Adipocyte (in vitro differentiated cells): ENCODE measurements at regions not wholly inside any gene's neighbourhood (a gene's known extent, or its start where the extent isn't known, plus 50 kb on each side); places are given as distances from the start of the nearest gene placed in this dataset.
A peak's percentile ranks its signal among the peaks of the same experiment; 100 is the strongest.

Experiments used
- DNase-seq: peaks from one replicate; pipeline ENCODE4 v3.0.0-alpha.2; 2015; ENCODE audit warnings: low read depth
- H3K27me3 ChIP-seq: replicated peaks from 2 replicates; pipeline ENCODE4 v1.7.0; 2013; ENCODE audit warnings: mild to moderate bottlenecking, low read length, moderate library complexity; ENCODE audit not compliant: control insufficient read depth, insufficient read depth
- H3K36me3 ChIP-seq: 2 replicates; pipeline ENCODE4 v1.7.0; 2013; ENCODE audit warnings: low read length, mild to moderate bottlenecking, moderate library complexity; ENCODE audit not compliant: control insufficient read depth, insufficient read depth, severe bottlenecking
- H3K4me1 ChIP-seq: 2 replicates; pipeline ENCODE4 v1.7.0; 2013; ENCODE audit warnings: mild to moderate bottlenecking, low read length, moderate library complexity; ENCODE audit not compliant: control insufficient read depth, insufficient read depth
- H3K4me3 ChIP-seq: 2 replicates; pipeline ENCODE4 v1.7.0; 2013; ENCODE audit warnings: mild to moderate bottlenecking, low read length, moderate library complexity
- H3K9ac ChIP-seq: 2 replicates; pipeline ENCODE4 v1.7.0; 2013; ENCODE audit warnings: mild to moderate bottlenecking, low read length, moderate library complexity
- H3K9me3 ChIP-seq: 2 replicates; pipeline ENCODE4 v1.7.0; 2013; ENCODE audit warnings: mild to moderate bottlenecking, low read length, moderate library complexity; ENCODE audit not compliant: control insufficient read depth

DNA sequence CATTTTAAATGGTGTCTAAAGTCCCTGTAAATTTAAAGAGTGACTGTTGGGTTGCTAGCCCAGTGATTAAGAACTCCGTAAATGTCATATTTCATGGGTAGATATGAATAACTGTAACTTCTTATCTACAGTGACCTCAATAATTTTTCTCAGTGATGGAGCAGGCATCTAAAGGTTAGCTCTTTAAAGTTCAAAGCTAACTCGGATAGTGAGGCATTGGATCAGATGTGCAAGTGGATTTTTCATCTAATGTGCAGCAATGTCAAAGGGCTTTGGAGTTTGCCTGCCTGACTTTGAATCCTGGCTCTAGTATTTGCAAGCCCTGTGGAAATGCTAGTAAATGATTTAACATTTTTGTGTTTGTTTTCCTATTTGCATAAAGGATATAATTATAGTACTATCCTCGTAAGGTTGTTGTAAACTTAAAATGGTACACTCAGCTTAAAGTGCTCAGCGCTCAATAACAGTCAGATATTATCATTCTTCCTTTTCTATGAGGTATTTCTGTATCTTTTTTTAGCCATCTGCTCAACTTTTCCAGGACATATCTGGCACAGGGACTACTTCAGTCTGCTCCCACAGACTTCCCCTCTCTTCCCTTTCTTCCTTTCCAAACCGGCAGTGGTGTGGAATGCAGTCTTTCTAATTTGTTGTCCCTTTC lies 163.7 kb upstream of the ELL2 start:
- no peaks in the 10 kb centered on the region for H3K36me3 ChIP-seq
- peak; percentile 30 for DNase-seq
- peak overlapping the region; percentile 67 for H3K4me3 ChIP-seq
- no peaks in the 10 kb centered on the region for H3K27me3 ChIP-seq
- H3K9ac ChIP-seq = peak overlapping the region; percentile 70
- H3K9me3 ChIP-seq = no peaks in the 10 kb centered on the region
- peaks cover 23% of the 10 kb centered on the region for H3K4me1 ChIP-seq

DNA sequence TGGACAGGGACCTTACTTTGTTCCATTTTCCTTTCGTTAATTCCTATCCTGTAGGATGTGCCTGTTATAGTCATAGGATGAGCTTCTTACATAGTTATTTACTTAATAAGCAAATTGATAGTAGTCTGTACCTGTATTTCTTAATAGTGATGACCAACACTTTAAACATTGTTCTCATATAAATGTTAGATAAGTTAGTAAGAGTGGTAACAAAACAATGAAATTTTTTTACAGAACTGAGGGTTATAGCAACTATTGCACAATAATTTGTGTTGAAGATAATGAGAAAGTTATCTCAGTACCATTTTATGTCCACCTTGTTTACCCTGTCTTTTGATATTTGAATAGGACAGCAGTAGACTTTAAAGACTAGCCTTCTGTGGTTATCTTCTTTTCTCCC lies 162.9 kb upstream of the ELL2 start:
- Histone ChIP-seq H3K27me3 (no peaks in the 10 kb centered on the region), H3K9me3 (no peaks in the 10 kb centered on the region), H3K4me1 (peaks cover 23% of the 10 kb centered on the region), H3K36me3 (no peaks in the 10 kb centered on the region), H3K9ac (no peak overlapping the region), H3K4me3 (no peak overlapping the region)
- no peak for DNase-seq

DNA sequence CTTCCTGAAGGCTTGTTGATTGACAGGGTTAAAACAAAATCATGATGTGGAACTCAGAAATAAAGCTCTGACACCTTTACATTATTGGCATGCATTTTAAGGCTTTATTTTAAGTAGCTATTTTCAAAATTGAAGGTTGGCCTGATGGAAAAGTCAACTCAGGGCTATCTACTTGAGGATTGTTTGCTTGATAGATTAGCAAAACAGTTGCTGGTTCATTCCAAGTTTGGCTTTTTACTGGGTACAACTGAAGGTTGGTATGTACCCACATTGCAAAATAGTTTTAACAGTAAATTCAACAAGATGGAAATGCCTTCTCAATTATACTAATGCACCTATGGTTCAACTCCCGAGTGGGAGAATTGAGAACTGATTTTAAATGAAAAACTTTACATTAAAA lies 161.8 kb upstream of the ELL2 start:
- no peak for DNase-seq
- H3K27me3 ChIP-seq = no peaks in the 10 kb centered on the region
- H3K9ac ChIP-seq = no peak overlapping the region
- no peaks in the 10 kb centered on the region for H3K9me3 ChIP-seq
- H3K36me3 ChIP-seq = no peaks in the 10 kb centered on the region
- peaks cover 28% of the 10 kb centered on the region for H3K4me1 ChIP-seq
- no peak overlapping the region for H3K4me3 ChIP-seq

DNA sequence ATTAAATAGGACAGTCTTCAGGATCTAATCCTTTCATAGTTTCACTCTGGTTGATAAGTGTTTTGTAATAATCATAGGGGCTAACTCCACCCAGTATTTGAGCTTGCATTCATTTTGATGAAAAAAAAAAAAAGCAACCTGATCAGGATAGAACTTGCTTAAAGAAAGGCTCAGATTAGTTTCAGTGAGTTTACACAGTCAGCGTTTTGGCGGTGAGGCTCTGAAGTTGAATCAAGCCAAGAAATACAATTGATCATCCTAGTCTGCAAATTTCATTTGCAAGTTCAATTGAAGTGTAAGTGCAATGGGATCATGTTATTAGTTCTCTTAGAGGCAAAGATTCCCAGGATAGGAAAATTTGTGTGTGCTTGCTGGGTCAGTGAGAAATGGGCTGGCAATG lies 159.7 kb upstream of the ELL2 start:
- Histone ChIP-seq H3K9me3 (no peaks in the 10 kb centered on the region), H3K27me3 (no peaks in the 10 kb centered on the region), H3K9ac (no peak overlapping the region), H3K4me3 (no peak overlapping the region), H3K4me1 (peaks cover 25% of the 10 kb centered on the region), H3K36me3 (no peaks in the 10 kb centered on the region)
- DNase-seq = no peak

DNA sequence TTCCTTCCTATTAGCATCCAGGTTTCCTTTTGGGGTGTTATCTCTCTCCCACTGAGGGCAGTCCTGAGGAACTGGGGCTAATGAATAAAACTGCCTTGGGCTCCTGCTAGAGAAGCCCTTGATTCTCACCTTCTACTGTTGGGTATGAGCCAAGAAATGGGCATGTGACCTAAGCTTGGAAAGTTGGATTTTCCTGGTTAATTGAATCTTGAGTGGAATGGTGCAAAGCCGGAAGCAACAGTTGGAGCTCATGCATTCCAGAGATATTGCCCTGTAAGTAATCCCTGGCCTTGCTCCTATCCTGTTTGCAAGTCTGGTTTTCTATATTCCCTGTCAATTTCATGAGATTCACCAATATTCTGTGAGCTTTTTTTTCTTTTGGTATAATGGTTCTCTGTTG lies 158.5 kb upstream of the ELL2 start:
- Histone ChIP-seq H3K4me1 (peaks cover 19% of the 10 kb centered on the region), H3K27me3 (no peaks in the 10 kb centered on the region), H3K4me3 (no peak overlapping the region), H3K36me3 (no peaks in the 10 kb centered on the region), H3K9ac (no peak overlapping the region), H3K9me3 (no peaks in the 10 kb centered on the region)
- DNase-seq = no peak

DNA sequence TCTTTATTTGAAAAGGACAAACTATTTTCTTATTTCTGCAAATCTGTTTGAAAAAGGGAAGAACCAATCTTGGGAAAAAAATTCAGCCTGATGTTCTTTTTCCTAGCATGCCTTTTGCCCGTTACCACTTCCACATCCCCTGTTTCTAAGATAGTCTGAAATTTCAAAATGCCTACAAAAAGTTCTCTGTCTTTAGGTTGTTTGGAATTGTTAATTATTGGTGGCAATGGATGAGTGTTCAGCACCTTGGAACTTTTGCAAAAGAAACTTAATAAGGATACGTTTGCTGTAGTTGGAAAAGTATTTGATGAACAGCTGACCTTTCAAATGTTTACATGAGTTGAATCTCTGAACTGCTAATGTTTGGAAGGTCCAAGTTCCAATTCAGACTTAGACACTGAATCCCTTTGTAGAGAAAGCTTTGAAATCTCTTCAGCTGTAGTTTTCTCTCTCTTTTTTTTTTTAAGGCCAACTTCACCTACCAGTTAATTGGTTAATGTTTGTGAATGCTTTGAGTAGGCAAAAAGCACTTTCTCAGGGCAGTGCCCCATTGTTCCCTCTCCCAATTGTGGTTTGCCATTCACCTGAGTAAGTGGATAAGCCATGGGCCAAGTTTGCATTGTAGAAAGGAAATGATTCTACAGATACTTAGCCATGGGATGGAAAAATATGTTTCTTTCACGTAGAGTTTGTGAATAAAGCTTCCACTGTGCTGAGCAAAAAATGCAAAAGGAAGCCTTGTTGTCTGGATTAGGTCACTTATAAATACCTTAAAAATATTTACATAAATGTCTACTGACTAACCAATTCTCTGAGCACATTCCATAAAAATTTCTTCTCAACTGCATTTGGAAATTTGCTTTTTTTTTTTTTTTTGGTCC lies 156.4 kb upstream of the ELL2 start:
- peaks cover 29% of the 10 kb centered on the region for H3K4me1 ChIP-seq
- no peaks in the 10 kb centered on the region for H3K36me3 ChIP-seq
- no peak overlapping the region for H3K4me3 ChIP-seq
- H3K9ac ChIP-seq = no peak overlapping the region
- DNase-seq = peak; percentile 52
- no peaks in the 10 kb centered on the region for H3K9me3 ChIP-seq
- no peaks in the 10 kb centered on the region for H3K27me3 ChIP-seq

DNA sequence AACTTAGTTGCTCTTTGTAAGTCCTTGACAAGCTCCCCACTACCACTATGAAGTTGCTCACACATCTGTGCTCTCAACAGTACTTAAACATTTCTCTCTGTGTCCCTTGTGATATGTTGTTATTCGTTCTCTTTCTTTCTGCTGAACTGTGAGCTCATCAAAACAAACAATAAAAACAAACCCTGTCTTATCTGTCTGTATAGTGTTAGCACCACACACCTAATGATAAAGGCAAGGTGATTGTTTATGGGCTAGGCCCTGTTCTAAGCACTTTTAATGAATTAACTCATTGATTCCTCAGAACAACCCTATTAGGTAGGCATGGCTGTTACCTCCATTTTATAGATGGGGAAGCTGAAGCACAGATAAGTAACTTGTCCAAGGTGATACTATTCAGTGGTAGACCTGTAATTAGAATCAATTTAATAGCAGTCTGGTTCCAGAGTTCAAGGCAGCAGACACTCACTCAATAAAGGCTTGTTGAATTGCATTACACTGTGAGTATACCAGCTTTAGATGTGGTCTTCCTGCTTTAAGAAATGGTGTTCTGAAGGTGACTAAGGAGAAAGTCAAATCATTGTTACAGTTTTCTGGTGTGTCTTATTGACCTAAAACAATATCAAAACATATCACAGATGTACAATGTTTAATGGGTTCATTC lies 153.6 kb upstream of the ELL2 start:
- Histone ChIP-seq H3K4me1 (peaks cover 29% of the 10 kb centered on the region), H3K9ac (no peak overlapping the region)

DNA sequence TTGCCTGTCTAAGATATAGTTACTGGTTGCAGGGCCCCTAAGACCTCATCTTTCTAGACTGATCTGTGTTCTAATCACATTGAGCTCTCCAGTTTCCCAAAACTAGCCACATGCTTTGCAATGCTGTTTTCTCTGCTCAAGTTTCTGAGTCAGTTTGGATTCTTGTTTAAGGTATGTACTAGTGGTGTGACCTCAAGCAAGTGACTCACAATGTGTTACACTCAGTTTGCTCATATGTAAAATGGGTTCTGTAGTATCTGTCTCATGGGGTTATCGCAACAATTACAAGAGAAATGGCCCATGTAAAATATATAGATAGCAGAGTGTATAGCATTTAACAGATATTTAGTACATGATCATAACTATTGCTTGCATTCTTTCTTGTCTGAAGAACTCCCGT lies 153.1 kb upstream of the ELL2 start:
- Histone ChIP-seq H3K4me1 (peaks cover 29% of the 10 kb centered on the region), H3K9ac (no peak overlapping the region), H3K4me3 (no peak overlapping the region), H3K9me3 (no peaks in the 10 kb centered on the region), H3K27me3 (no peaks in the 10 kb centered on the region), H3K36me3 (no peaks in the 10 kb centered on the region)
- peak; percentile 29 for DNase-seq

More for the DNA sequence above, 153.6 kb upstream of the ELL2 start:
- H3K36me3 ChIP-seq = no peaks in the 10 kb centered on the region
- no peak overlapping the region for H3K4me3 ChIP-seq
- no peaks in the 10 kb centered on the region for H3K27me3 ChIP-seq
- H3K9me3 ChIP-seq = no peaks in the 10 kb centered on the region
- no peak for DNase-seq

DNA sequence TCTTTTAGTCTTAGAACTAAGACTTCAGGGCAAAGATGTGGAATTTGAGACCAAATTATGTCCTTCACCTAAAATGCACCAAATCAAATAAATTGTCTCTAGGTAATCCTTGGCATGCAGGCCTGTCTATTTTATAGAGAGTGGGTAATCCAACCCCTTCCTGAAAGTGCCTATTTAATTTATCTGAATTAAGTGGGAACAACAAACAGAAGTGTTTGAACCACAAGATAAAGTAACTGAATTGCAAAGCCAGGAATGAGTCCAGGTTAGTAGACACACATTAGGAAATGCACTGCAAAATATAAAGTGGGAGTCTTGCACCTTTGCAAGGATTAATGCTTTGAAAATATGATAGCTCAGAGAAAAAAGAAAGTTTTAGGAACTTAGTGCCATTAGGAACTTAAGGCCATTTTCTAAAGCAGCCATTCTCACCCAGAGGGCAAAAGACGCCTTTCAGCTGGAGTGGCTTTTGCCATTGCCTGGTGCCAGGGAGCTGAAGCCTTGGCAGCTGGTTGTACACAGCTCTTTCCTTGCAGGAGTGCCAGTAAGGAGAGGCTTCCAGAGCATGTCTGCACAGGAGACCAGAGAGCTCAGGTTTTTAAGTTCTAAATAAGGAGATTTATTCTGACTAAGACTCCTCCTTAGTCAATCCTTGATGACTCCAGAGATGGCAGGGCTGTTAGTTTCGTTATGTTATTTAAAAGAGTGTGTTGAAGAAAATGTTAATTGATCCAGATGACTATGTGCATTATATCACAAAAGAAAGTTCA lies 151.7 kb upstream of the ELL2 start:
- H3K36me3 ChIP-seq = no peaks in the 10 kb centered on the region

DNA sequence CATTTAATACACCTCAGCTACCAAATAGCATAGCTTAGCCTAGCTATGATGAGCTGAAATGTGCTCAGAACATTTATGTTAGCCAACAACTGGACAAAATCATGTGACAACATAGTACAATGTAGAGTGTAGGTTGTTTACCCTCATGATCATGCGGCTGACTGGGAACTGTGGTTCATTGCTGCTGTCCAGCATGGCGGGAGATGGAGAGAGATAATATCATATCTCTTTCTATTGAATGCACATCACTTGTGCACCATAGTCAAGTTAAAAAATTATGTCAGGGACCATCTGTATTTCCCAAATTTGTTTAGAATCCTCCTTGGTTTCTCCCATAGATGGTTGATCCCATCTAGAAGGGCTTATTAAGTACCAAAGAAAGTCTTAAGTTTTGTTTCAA lies 151.1 kb upstream of the ELL2 start:
- no peak overlapping the region for H3K9ac ChIP-seq
- H3K27me3 ChIP-seq = no peaks in the 10 kb centered on the region
- H3K36me3 ChIP-seq = no peaks in the 10 kb centered on the region
- no peaks in the 10 kb centered on the region for H3K9me3 ChIP-seq
- peaks cover 25% of the 10 kb centered on the region for H3K4me1 ChIP-seq
- no peak for DNase-seq
- no peak overlapping the region for H3K4me3 ChIP-seq

More for the DNA sequence above, 151.7 kb upstream of the ELL2 start:
- no peak for DNase-seq
- no peak overlapping the region for H3K4me3 ChIP-seq
- H3K9ac ChIP-seq = no peak overlapping the region
- peaks cover 30% of the 10 kb centered on the region for H3K4me1 ChIP-seq
- no peaks in the 10 kb centered on the region for H3K27me3 ChIP-seq
- H3K9me3 ChIP-seq = no peaks in the 10 kb centered on the region
